GM13977 (cell line): ENCODE measurements at regions not wholly inside any gene's neighbourhood (a gene's known extent, or its start where the extent isn't known, plus 50 kb on each side); places are given as distances from the start of the nearest gene placed in this dataset.

Experiments used
- DNase-seq: peaks from one replicate; pipeline ENCODE4 v3.0.0; 2012; ENCODE audit warnings: low spot score
- in situ Hi-C: fragments of 300-500 bp; cut with MboI; formaldehyde crosslinking; loops from one replicate; pipeline ENCODE4 v1.12.0; 2022; ENCODE audit warnings: low sequenced_read_pairs, low pct_unique_long_range_greater_than_20kb, mixed read lengths, inconsistent platforms; ENCODE audit not compliant: unreplicated experiment
- TF ChIP-seq, protein P1 (sequence below): IDR thresholded peaks from 2 replicates; pipeline ENCODE4 v1.5.1; 2012; ENCODE audit warnings: mild to moderate bottlenecking, control low read depth; ENCODE audit not compliant: insufficient read depth; ENCODE audit errors: extremely low read depth, missing control alignments

DNA sequence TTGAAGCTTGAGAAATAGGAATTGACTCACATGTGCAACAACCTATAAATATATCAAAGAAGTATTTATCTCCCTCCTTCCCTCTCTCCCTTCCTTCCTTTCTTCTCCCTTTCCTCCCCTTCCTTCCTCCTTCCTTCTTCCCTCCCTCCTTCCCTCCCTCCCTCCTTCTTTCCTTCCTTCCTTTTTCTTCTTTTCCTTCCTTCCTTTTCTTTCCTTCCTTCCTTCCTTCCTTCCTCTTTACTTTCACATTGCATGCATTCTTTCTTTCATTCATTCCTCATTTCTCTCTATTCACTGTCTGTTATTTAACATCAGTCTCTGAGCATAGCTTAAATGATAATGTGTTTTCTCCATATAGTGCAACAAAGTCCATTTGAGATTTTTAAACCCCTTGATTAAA is 214.2 kb downstream of the CHRM3 start:
- in situ Hi-C loops, result no loop called here
- TF ChIP-seq, protein P1, sequence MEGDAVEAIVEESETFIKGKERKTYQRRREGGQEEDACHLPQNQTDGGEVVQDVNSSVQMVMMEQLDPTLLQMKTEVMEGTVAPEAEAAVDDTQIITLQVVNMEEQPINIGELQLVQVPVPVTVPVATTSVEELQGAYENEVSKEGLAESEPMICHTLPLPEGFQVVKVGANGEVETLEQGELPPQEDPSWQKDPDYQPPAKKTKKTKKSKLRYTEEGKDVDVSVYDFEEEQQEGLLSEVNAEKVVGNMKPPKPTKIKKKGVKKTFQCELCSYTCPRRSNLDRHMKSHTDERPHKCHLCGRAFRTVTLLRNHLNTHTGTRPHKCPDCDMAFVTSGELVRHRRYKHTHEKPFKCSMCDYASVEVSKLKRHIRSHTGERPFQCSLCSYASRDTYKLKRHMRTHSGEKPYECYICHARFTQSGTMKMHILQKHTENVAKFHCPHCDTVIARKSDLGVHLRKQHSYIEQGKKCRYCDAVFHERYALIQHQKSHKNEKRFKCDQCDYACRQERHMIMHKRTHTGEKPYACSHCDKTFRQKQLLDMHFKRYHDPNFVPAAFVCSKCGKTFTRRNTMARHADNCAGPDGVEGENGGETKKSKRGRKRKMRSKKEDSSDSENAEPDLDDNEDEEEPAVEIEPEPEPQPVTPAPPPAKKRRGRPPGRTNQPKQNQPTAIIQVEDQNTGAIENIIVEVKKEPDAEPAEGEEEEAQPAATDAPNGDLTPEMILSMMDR, result no peak
- no peak for DNase-seq

DNA sequence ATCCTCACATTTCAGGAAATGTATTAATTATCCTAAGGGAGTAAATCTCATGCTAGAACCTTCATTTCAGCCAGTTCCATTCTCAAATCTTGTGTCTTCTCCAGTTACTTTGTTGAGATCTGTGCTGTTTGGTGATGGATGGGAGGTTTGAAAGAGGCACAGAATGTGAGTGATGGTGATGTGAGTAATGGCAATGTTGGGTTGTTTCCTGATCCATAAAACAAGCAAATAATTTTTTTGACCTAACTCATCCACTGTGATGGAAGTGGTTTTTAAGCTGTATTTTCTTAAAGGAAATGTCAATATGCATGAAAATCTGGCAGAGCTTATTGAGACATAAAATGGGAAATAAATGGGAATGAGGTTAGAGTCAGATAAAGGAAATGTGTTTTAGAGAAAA is 214.7 kb downstream of the CHRM3 start:
- DNase-seq, result no peak
- TF ChIP-seq, protein P1, result no peak
- in situ Hi-C loops, result no loop called here

DNA sequence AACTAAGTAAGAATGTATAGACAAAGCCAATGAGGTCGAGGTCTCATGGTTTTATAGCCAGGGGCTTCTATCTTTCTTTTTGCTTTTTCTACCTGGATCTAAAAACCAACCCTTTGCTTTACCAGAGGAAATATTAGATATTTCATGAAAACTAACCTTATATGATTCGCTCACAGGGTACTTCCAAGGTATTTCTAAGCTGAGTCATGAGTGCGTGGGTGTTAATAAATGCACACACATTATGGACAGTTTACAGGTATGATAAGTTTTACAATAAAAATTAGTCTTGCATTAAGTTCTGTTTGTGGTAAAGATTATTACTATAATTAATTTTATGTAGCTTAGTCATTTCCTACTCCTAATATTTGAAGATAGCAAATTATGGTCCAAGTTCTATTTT is 217.2 kb downstream of the CHRM3 start:
- in situ Hi-C loops, result no loop called here
- DNase-seq, result no peak
- TF ChIP-seq, protein P1, result no peak

DNA sequence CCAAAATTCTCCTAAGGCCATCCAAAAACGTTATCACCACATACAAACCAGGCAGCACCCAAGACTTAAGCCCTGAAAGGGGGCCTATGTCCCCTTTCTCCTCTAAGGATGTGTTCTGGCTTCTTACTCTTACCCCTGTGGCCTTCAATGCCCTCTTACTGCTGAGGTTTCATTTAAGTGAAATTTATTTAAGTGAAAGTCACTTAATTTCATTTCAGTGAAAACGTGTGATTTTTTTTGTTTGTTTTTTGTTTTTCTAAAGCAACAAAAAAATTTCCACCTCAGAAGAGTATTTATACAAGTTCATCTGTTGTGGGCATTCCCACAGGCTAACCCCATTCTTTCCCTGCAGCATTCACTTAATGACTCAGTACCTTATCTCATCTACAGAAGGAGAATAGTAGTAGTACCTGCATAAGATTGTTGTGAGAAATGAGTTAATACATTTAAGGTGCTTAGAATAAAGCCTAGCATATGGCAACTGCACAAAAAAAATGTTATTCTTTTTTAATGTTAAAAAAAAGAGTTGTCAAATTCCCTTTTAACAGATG is 220.6 kb downstream of the CHRM3 start:
- in situ Hi-C loops, result no loop called here
- TF ChIP-seq, protein P1, result no peak
- DNase-seq, result no peak

DNA sequence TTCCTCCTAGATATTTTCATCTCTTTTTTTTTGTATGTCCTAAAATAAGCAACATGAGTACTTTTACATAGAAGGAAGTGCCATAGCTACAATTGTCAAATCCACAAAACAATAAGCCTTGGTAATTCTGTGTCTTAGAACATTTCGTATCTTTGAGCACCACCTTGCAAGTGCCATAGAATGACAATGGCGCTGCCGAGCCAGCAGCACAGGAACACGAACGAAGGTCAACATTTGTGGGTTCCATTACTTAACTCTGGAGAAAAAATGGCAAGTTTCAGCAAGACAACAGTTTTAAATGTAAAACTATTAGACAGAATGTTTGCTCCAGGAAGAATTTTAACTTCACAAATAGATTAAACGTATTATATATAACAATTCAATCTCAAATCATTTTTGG is 222.1 kb downstream of the CHRM3 start:
- DNase-seq, result no peak
- TF ChIP-seq, protein P1, result no peak
- in situ Hi-C loops, result no loop called here

DNA sequence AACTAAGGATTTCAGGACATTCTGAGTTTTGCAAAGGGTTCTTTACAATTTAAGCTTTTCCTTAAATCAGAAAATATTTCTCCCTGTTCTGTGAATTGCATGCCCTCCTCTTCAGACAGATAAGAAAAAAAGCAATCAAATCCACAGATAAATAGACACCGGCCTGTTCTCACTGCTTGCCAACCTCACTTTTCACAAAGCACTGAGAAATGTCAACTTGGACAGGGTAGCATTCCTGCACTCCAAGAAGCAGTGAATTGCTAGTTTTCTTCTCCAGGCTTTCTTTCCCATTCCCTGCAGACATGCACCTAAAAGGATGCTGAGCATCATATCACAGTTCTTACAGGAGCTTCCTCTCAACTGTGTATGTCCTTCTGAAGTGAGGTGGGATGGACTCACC is 226.0 kb downstream of the CHRM3 start:
- DNase-seq, result no peak
- in situ Hi-C loops, result no loop called here
- TF ChIP-seq, protein P1, result no peak

DNA sequence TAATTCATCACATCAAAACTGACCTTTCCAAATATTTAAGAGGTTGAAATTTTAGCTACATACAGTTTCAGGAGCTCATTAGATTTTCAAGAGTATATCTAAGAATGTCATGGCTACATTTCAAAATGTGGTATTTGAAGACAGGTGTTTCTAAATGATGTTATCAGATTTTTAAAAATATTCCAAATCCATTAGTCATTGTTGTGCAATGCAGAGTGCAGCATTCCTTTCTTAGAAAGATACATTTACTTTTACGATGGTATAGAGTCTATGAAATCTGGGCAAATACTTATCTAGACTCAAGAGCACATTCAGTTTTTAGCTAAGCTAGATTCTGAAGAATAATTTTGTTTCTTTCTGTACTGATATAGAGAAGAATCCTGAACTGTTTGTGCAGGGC is 230.3 kb downstream of the CHRM3 start:
- no peak for DNase-seq
- in situ Hi-C loops, result no loop called here
- TF ChIP-seq, protein P1, result no peak
